Activated naive CD4-positive, alpha-beta T cell treated with anti-CD3 and anti-CD28 coated beads, Interleukin-2, amount 50 U/mL, for 16 hours (primary cell): ENCODE measurements at regions not wholly inside any gene's neighbourhood (a gene's known extent, or its start where the extent isn't known, plus 50 kb on each side); places are given as distances from the start of the nearest gene placed in this dataset.

Experiments
- DNase-seq: peaks from one replicate; pipeline ENCODE4 v3.0.0-alpha.2; 2020

- DNase-seq = no peak
Observed at GRCh38 chrX:78476701-78477100, 149.3 kb upstream of the CYSLTR1 start.

GRCh38 chrX:78456909-78457308, 129.5 kb upstream of the CYSLTR1 start:
- no peak for DNase-seq

- DNase-seq = no peak
Observed at GRCh38 chrX:78455901-78456300, 128.5 kb upstream of the CYSLTR1 start.

GRCh38 chrX:78452356-78452755, 124.9 kb upstream of the CYSLTR1 start:
- DNase-seq = no peak

GRCh38 chrX:78437621-78438020, 110.2 kb upstream of the CYSLTR1 start:
- DNase-seq = no peak

GRCh38 chrX:78429172-78429571, 101.8 kb upstream of the CYSLTR1 start:
- DNase-seq = no peak

- no peak for DNase-seq
Observed at GRCh38 chrX:78388663-78389062, 61.3 kb upstream of the CYSLTR1 start.

GRCh38 chrX:78387364-78387763, 60.0 kb upstream of the CYSLTR1 start:
- DNase-seq = no peak

GRCh38 chrX:78384486-78384885, 57.1 kb upstream of the CYSLTR1 start:
- DNase-seq = no peak

GRCh38 chrX:78383594-78383993, 56.2 kb upstream of the CYSLTR1 start:
- DNase-seq = no peak

GRCh38 chrX:78378476-78379115, 51.2 kb upstream of the CYSLTR1 start:
- no peak for DNase-seq
